ENCODE measurements at regions not wholly inside any gene's neighbourhood (a gene's known extent, or its start where the extent isn't known, plus 50 kb on each side); places are given as distances from the start of the nearest gene placed in this dataset.

DNA sequence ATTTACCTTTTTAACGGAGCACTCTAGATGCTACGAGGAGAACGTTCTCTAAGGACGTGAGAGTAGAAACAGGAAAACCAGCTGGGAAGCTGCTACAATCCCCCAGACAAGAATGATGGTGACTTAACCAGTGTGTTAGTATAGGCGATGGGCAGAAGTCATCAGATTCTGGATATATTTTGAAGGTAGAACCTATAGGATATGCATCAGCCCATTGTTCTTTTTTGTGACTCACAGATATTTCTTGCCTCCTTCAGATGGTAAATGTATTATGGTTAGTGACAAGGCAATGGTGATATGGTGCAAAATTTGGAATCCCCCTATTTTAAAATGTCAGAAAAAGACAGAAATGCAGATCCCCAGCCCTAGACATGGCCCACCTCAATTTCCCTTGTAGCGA lies 258.2 kb downstream of the PHLDA1 start:
- TF ChIP-seq, protein P1, sequence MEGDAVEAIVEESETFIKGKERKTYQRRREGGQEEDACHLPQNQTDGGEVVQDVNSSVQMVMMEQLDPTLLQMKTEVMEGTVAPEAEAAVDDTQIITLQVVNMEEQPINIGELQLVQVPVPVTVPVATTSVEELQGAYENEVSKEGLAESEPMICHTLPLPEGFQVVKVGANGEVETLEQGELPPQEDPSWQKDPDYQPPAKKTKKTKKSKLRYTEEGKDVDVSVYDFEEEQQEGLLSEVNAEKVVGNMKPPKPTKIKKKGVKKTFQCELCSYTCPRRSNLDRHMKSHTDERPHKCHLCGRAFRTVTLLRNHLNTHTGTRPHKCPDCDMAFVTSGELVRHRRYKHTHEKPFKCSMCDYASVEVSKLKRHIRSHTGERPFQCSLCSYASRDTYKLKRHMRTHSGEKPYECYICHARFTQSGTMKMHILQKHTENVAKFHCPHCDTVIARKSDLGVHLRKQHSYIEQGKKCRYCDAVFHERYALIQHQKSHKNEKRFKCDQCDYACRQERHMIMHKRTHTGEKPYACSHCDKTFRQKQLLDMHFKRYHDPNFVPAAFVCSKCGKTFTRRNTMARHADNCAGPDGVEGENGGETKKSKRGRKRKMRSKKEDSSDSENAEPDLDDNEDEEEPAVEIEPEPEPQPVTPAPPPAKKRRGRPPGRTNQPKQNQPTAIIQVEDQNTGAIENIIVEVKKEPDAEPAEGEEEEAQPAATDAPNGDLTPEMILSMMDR (conservative IDR thresholded peaks at IDR 0.05; ENCODE audit: low read depth, low read length) = no peak
- no peak for TF ChIP-seq EZH2phosphoT487 (IDR thresholded peaks at IDR 0.05; ENCODE audit: borderline replicate concordance, low read length)
- no peak for TF ChIP-seq EZH2 (IDR thresholded peaks at IDR 0.05; ENCODE audit: low read length, unreplicated experiment)

All from PC-3 (cell line).